GM12872 (cell line): ENCODE measurements at regions not wholly inside any gene's neighbourhood (a gene's known extent, or its start where the extent isn't known, plus 50 kb on each side); places are given as distances from the start of the nearest gene placed in this dataset.

Experiments used
- TF ChIP-seq, protein P1 (sequence below): IDR thresholded peaks from 3 replicates; pipeline ENCODE4 v1.5.1; 2011; ENCODE audit warnings: low read depth, mild to moderate bottlenecking, low read length, moderate library complexity; ENCODE audit not compliant: insufficient read depth

DNA sequence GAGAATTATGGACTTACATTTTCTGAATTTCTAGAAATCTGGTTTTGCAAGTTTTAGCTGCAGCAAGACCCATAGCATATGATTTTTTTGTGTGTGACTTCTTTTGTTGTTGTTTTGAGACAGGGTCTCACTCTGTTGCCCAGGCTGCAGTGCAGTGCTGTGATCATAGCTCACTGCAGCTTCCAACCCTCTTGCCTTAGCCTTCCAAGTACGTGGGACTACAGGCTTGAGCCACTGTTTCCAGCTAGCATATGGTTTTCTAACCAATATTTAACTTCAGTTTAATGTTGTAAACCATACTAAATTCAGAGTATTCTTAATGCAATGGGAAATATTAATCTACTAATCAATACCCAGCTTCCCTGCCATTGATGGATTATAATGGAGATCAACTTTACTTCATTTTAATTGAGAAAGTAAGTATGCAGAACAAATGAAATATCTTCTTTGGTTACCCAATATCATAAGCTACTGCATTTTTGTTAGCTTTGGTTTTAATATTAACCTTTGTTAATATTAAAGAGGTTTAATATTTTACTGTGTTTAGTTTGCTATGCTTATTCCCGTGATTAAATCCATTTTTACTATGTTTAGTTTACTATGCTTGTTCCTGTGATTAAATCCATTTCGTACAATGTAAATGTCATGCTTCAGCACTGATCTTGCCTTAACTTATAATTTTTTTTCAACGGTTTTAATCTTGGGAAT lies 273.4 kb upstream of the TMEFF2 start:
- TF ChIP-seq, protein P1, sequence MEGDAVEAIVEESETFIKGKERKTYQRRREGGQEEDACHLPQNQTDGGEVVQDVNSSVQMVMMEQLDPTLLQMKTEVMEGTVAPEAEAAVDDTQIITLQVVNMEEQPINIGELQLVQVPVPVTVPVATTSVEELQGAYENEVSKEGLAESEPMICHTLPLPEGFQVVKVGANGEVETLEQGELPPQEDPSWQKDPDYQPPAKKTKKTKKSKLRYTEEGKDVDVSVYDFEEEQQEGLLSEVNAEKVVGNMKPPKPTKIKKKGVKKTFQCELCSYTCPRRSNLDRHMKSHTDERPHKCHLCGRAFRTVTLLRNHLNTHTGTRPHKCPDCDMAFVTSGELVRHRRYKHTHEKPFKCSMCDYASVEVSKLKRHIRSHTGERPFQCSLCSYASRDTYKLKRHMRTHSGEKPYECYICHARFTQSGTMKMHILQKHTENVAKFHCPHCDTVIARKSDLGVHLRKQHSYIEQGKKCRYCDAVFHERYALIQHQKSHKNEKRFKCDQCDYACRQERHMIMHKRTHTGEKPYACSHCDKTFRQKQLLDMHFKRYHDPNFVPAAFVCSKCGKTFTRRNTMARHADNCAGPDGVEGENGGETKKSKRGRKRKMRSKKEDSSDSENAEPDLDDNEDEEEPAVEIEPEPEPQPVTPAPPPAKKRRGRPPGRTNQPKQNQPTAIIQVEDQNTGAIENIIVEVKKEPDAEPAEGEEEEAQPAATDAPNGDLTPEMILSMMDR: no peak

DNA sequence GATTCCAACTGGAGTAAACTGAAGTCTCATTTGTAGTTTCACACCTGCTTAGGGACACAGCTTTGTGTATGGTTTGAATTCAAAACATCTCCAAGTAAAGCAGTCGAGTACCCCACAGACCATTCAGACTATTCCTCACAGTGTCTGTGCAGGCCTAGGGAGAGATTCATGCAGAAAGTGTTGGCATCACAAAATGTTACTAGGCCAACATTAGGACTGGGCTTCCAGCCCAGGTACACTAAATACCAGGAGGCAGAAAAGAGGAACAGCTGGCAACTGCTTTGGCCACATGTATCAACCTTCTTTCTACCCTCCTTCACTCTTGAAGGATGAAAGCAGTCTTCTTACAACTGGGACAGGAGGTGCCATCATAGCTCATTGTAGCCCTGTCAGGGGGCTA lies 270.4 kb upstream of the TMEFF2 start:
- TF ChIP-seq, protein P1: no peak

DNA sequence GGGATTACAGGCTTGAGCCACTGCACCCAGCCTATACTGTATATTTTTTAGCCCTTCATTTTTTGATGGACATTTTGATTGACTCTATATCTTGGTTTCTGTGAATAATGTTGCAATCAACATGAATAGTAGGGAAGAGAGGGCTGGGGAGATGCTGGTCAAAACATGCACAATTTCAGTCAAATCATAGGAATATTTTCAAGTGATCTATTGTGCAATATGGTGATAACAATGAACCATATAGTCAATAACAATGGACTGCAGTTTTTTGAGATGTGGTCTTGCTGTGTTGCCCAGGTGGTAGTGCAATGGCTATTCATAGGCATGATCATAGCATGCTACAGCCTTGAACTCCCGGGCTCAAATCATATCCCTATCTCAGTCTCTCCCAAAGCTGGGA lies 264.7 kb upstream of the TMEFF2 start:
- TF ChIP-seq, protein P1: no peak

GRCh38 chr2:192448881-192449280 lies 254.1 kb upstream of the TMEFF2 start:
- TF ChIP-seq, protein P1: no peak

- TF ChIP-seq, protein P1: no peak
Observed at GRCh38 chr2:192444286-192444838, 249.6 kb upstream of the TMEFF2 start.

- TF ChIP-seq, protein P1: no peak
Observed at GRCh38 chr2:192443831-192444230, 249.1 kb upstream of the TMEFF2 start.

DNA sequence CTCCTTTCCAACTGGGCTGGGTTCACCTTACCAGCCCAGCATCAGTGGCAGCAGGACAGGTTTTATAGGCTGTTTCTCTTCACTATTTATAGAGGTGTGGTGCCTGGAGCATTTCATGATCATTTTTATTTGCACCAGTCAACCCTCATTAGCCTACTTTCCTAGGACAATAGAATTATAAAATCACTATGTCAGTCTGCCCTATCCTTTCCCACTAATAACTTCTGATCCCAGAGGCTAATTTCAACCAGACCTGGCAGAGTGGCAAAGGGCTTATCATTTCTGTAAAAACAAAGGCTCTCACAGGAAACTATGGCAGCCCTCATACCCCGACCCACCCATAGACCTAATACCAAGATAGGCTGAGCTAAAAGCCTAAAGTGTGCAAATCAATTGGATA lies 243.5 kb upstream of the TMEFF2 start:
- TF ChIP-seq, protein P1: no peak
